NCI-H1930 (cell line): ENCODE measurements at regions not wholly inside any gene's neighbourhood (a gene's known extent, or its start where the extent isn't known, plus 50 kb on each side); places are given as distances from the start of the nearest gene placed in this dataset.
"Not testable (repeated sequence)": the region's sequence is repeated elsewhere in the genome, so short reads cannot be mapped to it uniquely, and the experiment has no call there.

Source experiments
- DNase-seq, 2 experiments: peaks; one replicate each; lab custom pipeline; 2025; lab: John Stamatoyannopoulos, UW

GRCh38 chr13:107916902-107917301, 298.4 kb downstream of the LIG4 start:
- DNase-seq = not testable (repeated sequence)

GRCh38 chr13:107912745-107913144, 302.6 kb downstream of the LIG4 start:
- DNase-seq = no peak

DNA sequence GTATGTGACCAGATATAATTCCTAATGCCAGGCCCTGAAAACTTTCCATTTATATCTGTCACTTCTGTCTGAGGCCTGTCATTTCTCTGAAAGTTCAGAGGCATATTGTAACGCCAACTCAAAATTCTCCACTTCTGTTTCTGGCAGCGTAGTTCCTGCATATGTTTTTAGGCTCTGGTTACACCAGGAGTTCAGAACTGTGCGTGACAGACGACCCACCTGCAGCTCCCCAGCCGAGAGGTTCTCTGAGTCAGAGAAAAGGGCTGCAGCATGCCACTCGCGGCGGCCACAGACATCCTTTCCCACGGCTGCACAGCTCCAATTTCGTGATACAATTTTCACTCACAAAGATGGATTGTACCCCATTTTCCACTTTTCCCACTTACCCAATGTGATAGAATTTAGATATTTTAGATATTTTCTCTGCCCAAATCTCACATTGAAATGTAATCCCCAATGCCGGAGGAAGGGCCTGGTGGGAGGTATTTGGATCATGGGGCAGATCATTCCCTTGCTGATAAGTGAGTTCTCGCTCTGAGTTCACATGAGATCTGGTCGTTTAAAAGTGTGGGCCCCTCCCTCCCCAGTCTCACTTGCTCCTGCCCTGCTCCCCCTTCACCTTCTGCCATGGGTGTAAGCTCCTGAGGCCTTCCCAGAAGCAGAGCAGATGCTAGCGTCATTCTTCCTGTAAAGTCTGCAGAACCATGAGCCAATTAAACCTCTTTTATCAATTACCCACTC, 308.1 kb downstream of the LIG4 start:
- DNase-seq = no peak

- no peak for DNase-seq
These were observed 309.2 kb downstream of the LIG4 start for GRCh38 chr13:107906131-107906530.

DNA sequence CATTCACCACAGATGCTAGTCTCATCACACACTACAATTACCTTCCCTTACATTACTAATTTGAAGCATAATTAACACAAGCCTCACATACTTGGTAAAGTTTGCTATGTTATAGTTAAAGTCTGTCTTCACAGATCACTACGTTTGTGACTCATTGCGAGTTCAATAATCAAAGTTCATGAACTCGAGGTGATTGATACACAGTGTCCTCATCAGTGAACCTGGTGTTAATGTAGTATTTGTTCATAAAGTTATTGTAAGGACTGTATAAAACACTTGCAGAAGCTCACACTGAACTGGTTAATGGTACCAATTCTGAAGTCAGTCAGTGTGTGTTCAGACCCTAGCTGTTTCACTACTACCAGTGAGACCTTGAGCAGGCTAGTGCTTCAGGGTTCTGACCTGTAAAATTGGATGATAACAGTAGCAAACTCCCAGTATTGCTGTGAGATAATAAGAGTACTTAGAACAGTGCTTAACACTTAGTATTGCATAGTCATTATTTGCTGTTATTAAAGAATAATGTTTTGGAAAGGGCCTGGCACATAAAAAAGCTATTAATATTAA, 313.3 kb downstream of the LIG4 start:
- DNase-seq = no peak

GRCh38 chr13:107901230-107901629, 314.1 kb downstream of the LIG4 start:
- no peak for DNase-seq

GRCh38 chr13:107900775-107901174, 314.6 kb downstream of the LIG4 start:
- no peak for DNase-seq

- DNase-seq = no peak
These were observed 329.2 kb downstream of the LIG4 start for GRCh38 chr13:107886118-107886517.

DNA sequence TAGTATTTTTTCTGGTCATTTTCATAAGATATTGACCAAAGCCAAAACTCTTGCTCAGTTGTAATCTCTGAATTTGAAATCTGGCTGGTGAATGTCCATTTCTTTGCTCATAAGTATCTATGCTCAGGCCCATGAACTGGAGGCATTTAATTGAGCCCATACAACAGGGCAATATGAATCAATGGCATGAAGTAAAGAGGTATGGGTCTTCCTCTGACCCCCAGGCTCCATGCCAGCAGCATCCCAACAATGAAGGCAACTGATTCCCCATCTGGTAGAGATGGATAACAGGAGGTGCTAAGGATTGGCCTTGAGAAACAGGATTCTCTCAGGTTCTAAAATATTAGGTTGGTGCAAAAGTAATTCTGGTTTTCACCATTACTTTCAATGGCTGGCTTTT, 330.8 kb downstream of the LIG4 start:
- no peak for DNase-seq

DNA sequence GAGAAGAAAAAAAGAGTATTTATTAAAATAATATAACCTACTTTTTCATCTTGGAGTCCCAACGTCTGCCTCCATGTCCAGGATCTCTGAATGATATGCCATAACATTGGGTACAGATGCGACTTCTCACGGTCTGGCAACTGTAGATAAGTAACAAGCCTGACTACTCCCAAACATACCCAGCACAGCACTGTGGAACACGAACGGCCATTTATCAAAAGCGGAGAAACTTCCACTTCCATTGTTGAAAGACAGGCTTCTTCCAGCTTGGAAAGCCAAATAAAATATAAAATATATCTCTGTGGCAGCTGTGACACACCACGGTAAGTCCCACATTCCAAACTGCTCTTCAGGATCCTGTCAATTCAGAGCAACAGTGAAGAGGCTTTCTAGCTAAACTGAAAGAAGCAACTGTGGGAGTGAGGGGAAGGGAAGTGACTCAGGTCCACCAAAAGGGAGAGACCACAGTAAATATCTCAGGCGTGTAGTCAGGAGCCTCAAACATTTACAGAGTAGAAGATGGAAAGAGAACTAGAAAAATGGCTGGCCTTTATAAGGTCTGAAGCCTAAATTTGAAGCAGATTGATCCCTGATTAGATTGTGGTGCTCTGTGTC, 331.7 kb downstream of the LIG4 start:
- DNase-seq = no peak

DNA sequence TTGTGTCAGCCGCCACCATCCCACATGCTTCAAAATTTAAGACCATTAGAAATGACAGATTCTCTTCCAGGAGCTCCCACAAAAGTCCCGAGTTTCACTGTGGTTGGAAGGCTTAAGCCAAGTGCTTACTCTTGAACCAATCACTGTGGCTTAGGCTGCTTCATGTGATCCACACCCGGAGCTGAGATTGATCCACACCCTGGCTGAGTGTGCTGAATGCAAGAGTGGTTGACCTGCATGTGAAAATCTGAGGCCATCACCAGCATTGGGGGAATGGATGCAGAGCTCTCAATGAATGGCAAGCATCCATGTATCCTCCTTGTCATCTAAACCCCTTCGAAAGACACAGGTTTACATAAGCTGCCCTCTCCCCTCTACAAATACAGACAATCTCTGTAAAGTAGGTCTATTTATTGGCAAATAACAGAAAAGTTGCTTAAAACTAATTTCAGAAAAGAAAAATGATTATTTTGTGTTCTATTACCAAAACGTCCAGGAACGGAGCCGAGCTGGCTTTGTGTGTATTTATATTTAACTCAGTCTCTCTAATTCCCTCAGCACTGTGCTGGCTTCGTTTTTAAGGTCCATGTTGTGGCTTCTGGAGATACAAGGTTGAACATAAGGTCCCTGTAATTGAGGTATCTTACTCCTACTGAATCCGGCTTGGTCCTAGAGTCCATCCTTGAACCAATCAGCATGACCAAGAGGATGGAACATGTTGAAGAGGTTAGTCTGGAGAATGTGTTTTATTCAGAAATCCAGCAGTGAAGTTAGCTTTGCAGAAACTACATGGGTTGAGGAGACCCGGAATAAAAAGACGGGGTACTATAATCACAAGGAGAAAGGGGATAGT, 332.4 kb downstream of the LIG4 start:
- no peak for DNase-seq

- no peak for DNase-seq
These were observed 334.0 kb downstream of the LIG4 start for GRCh38 chr13:107881362-107881761.

GRCh38 chr13:107874456-107874855, 340.9 kb downstream of the LIG4 start:
- no peak for DNase-seq

DNA sequence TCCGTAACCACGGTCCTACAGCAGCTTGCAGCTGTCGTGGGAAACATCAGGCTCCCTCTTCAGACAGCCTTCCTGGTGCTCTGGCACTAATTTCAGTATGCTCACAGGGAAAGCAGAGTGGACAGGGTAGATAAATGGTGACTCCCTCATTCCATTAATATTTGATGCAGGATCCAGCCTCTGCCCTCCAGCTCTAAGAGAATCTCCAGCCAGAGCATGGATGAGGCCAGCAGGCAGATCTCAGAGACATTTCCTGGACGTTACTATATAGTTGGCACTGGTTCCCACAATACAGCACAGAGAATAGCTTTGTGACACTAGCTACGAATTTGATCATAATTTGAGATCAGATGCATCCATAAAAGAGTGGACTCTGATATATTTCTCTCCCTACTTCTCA, 341.4 kb downstream of the LIG4 start:
- DNase-seq = no peak

DNA sequence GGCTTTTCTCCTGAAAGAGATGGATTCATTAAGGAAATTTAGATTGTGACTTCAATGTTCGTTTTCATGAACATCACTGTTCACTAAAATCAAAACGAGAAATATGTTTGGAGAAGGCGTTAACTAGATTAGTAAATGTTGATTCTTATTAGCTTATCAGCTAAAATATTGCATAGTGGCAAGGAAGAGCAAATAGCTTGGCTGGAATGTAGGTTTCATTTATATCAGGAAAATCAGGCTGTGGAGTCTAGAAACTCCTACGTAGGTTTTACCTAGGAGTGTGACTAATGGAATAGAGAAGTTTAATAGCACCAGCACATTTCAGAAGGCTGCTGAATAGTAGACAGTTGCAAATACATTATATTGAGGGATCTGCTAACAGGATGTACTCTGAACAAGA, 344.9 kb downstream of the LIG4 start:
- DNase-seq = no peak

DNA sequence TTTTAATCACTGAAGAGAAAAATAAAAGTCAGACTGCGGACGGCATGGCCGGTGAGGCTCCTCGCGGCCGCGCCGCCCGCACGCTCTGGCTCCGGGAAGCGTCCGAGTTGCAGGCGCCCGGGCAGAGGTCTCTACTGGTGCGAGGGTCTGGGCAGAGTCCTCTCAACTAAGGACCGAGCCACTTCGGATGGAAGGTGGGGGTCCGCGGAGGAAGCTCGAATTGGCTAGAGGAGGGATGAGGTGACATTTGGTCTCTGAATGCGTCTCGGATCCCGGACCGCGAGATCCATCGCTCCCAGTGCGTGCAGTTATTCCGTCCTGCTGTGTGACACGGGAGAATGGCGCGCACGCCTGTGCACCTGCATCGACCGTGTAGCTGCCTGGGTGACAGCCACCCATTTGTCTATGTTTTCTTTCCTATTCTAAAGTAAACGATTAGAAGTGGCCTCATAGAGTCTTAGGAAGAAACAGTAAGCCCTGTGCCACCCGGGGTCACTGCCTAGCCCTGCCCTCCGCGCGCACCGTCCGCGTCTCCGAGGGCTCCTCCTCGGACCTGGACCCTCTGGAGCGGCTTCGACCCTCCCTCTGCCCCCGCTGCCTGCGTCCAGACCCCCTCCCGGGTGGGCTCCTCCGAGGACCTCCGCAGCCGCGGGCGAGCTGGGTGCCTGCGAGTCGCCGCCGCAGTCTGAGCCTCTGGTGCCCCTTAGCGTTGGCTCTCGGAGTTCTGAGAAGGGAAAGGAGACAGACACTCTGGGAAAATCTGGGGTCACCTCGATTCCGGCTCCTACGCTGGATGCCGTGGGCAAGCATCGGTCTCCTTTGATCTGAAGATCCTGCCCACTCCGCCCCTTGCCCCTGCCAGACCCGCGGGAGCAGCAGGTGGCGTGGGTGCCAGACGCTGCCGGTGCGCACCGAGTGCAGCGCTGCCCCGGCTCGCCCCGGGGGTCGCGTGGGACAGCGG, 347.4 kb downstream of the LIG4 start:
- peak; percentile 71 to 78 for DNase-seq

DNA sequence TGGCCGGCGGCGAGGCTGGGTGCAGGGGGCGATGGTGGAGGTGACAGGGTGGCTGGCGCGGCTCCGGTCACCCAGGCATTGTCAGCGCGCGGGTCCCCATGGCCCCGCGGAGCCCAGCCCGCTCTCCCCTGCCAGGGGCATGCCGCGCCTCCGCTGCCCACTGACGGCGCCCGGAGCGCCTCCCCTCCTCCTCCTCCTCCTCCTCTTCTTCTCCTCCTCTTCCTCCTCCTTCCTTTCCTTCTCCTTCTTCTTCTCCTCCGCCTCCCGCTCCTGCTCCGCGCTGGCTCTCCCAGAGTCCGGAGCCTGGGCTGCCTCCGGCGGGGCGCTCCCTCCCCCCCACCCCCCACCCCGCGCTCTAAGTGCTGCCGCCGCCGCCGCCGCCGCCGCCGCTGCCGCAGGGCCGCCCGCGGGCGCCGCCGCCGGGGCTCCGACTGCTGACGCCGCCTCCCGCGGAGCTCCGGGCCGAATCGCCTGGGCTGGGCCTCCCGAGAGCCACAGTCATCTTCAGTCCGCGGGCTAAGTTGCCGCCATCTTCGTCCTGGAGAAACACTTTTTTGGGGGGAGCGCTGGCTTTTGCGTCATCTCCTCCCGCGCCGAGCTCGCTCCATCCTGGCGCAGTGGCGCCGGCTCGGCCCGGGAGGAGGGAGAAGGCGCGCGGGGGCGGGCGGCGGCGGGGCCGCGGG, 348.3 kb downstream of the LIG4 start:
- peak; percentile 32 to 61 for DNase-seq

- peak; percentile 61 to 62 for DNase-seq
These were observed 349.1 kb downstream of the LIG4 start for GRCh38 chr13:107866032-107866940.

- DNase-seq = no peak
These were observed 349.7 kb downstream of the LIG4 start for GRCh38 chr13:107865643-107866031.

DNA sequence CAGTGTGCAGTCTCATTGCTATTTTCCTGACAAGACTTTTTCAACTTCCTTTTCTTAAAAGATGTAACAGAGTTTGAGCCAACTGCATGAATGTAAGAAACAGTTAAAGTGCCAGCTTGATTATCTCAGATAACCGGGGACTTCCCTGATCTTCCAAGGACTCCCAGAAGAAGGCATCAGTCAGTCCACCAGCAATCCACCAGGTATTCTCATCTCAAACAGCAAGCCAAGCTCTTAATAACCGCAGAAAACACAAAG, 350.1 kb downstream of the LIG4 start:
- DNase-seq = no peak
